Mucosa of descending colon (tissue), 3 donors: ENCODE measurements at regions not wholly inside any gene's neighbourhood (a gene's known extent, or its start where the extent isn't known, plus 50 kb on each side); places are given as distances from the start of the nearest gene placed in this dataset.

Source experiments
- ATAC-seq: fragments of 200-7000 bp; cut with Tn5 transposase; one replicate; pipeline ENCODE4 v1.9.1; 2020; ENCODE audit warnings: mild to moderate bottlenecking, moderate library complexity
- DNase-seq, 3 donors: peaks; one replicate each; pipeline ENCODE4 v3.0.0-alpha.2; 2020
- H3K36me3 ChIP-seq: fragments of 200-600 bp; one replicate; pipeline ENCODE4 v1.8.0; 2021; ENCODE audit warnings: low read depth, mild to moderate bottlenecking
- H3K4me1 ChIP-seq: fragments of 200-600 bp; one replicate; pipeline ENCODE4 v1.8.0; 2021; ENCODE audit warnings: low read depth, mild to moderate bottlenecking
- H3K4me3 ChIP-seq: fragments of 200-600 bp; one replicate; pipeline ENCODE4 v1.8.0; 2021; ENCODE audit warnings: mild to moderate bottlenecking
- H3K9me3 ChIP-seq: fragments of 200-600 bp; one replicate; pipeline ENCODE4 v1.8.0; 2021; ENCODE audit warnings: mild to moderate bottlenecking
- intact Hi-C, 2 donors: fragments of 100-400 bp; cut with DNase I in 1 of 2; cut with micrococcal nuclease in 1 of 2; formaldehyde crosslinking; loops; one replicate each; pipeline versions ENCODE4 v1.11.0 to v1.11.1; 2022; cut with DNase I, micrococcal nuclease
- TF ChIP-seq, protein P1 (sequence below): fragments of 200-600 bp; IDR thresholded peaks from one replicate; pipeline ENCODE4 v1.8.0; 2022; ENCODE audit warnings: antibody characterized with exemption, mild to moderate bottlenecking
- donor health status: DM: no; HTN: no; CAD: no; lungs with moderate emphysema.
- donor health status: DM: no; HTN: no; CAD: no.
- donor health status: DM: no; HTN: yes; CAD: no.

DNA sequence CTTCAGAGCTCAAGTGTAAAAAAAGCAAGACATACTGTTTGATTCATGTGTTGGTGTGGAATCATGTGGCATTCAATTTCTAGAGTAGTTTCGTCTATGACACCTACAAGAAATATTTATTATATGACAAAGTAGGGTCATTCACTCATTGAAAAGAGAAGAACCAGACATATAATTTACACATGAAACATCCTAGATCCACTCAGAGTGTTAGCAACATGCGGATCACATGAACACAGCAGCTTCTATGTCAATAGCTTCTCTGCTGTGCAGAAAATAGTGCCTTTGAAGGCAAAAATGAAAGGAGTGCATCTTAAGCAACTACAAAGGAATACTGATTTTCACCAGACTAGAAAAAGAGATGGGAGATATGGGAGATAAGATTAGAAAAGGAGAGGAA lies 569.8 kb downstream of the RPS29 start:
- Histone ChIP-seq H3K9me3 (no peaks in the 10 kb centered on the region), H3K4me3 (no peak overlapping the region), H3K4me1 (no peaks in the 10 kb centered on the region), H3K36me3 (no peaks in the 10 kb centered on the region)
- intact Hi-C loops: no loop called here
- ATAC-seq: no peak
- TF ChIP-seq, protein P1, sequence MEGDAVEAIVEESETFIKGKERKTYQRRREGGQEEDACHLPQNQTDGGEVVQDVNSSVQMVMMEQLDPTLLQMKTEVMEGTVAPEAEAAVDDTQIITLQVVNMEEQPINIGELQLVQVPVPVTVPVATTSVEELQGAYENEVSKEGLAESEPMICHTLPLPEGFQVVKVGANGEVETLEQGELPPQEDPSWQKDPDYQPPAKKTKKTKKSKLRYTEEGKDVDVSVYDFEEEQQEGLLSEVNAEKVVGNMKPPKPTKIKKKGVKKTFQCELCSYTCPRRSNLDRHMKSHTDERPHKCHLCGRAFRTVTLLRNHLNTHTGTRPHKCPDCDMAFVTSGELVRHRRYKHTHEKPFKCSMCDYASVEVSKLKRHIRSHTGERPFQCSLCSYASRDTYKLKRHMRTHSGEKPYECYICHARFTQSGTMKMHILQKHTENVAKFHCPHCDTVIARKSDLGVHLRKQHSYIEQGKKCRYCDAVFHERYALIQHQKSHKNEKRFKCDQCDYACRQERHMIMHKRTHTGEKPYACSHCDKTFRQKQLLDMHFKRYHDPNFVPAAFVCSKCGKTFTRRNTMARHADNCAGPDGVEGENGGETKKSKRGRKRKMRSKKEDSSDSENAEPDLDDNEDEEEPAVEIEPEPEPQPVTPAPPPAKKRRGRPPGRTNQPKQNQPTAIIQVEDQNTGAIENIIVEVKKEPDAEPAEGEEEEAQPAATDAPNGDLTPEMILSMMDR: no peak
- no peak for DNase-seq

DNA sequence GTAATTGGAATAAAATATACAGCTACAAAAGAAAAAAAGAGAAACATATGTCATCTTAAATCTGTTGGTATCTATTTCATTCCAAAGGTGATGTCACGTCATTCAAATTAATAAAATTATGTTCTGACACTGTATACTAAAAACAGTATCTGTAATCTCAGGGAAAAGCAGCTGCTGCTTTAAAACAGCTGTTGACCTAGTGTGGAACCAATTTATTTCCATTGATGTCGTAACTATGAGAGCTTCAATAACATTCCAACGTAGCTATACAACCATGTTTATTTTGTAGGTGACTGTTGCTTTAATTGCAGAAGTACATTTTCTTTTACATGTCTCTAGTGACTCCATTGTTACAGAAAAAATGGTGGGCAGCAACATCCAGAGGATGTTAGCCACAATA lies 571.7 kb downstream of the RPS29 start:
- no peak for ATAC-seq
- Histone ChIP-seq H3K4me3 (no peak overlapping the region), H3K36me3 (no peaks in the 10 kb centered on the region), H3K9me3 (no peaks in the 10 kb centered on the region), H3K4me1 (no peaks in the 10 kb centered on the region)
- TF ChIP-seq, protein P1: no peak
- intact Hi-C loops: no loop called here
- DNase-seq: no peak

DNA sequence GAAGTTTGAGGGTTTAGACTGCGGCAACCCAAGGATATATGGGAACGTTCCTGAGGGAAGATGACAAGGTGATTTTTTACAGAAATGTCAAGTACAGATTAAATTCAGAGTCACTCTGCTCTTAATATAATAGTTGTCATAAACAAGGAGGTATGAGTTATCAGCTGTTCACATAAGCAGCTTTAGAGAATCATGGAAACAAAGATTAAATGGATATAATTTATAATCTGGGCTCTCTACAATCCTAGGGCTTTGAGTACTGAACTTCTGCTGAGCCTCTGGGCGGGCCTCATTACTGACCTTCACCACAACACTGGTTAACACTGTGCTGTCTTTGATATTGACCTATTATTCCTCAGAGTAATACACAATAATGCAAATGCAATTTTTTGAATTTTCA lies 577.8 kb downstream of the RPS29 start:
- H3K36me3 ChIP-seq: no peaks in the 10 kb centered on the region
- no peak for DNase-seq
- H3K4me1 ChIP-seq: no peaks in the 10 kb centered on the region
- no peaks in the 10 kb centered on the region for H3K9me3 ChIP-seq
- intact Hi-C loops: no loop called here
- ATAC-seq: no peak
- H3K4me3 ChIP-seq: no peak overlapping the region
- TF ChIP-seq, protein P1: no peak

DNA sequence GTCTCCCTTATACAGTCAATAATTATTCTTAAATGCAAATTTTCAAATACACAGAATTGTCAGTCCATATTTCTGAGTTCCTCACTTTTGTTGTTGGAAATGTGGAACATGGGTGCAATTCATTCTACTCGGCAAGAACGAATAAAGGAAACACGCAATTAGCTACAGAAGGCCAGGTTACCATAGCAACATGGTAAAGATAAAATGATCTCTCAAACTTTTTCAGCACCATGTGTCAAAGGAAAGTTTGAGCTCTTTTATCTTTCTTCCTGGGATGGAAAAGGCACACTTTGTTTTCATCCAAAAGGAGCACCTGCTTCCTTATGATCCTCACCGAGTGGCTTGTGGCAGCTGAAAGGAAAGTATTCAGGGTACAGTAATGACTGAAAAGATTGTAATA lies 595.0 kb downstream of the RPS29 start:
- DNase-seq (no peak), ATAC-seq (no peak)
- intact Hi-C loops: no loop called here
- TF ChIP-seq, protein P1: no peak
- Histone ChIP-seq H3K4me1 (no peaks in the 10 kb centered on the region), H3K4me3 (no peak overlapping the region), H3K36me3 (no peaks in the 10 kb centered on the region), H3K9me3 (no peaks in the 10 kb centered on the region)

DNA sequence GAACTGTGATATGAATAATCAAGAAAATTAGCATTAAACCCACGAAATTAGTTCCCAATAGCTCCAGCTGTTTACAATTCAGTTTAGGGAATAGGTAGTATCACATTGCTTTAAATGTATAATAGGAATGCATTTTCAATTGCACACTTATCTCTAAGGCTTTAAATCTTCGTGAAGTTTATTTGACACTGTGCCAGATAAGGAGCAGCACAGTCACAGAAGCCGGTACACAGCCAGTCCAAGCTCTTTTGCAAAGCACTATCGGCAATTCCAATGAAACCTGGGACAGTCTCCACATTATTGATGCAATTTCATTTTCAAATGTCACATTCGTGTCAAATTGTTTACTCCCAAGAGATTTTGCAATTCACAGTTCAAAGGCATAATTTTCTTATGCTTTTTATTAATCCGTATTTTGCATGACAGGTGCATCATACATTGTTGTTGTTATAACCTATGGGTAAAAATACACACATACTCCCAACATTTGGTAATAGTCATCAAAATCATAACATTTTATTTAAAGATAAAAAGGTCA lies 602.8 kb downstream of the RPS29 start:
- no peak for DNase-seq
- TF ChIP-seq, protein P1: no peak

DNA sequence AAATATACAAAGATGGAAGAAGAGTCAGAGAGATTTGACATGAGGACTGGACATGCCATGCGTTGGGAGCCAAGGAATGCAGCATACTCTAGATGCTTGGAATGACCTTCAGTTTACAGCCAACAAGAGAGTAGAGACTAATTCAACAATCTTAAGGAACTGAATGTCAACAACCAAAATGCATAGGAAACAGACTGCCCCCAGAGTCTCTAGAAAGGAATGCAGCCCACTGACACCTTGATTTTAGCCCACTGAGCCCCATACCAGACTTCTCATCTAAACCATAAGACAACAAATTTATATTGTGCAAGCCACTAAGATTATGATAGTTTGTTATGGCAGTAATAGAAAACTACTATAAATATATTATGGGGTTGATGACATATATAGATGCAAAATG lies 611.2 kb downstream of the RPS29 start:
- ATAC-seq (no peak), DNase-seq (no peak)
- Histone ChIP-seq H3K4me1 (no peaks in the 10 kb centered on the region), H3K9me3 (no peaks in the 10 kb centered on the region), H3K4me3 (no peak overlapping the region), H3K36me3 (no peaks in the 10 kb centered on the region)
- intact Hi-C loops: no loop called here
- TF ChIP-seq, protein P1: no peak

More for the DNA sequence above, 602.8 kb downstream of the RPS29 start:
- no peak for ATAC-seq
- H3K9me3 ChIP-seq: no peaks in the 10 kb centered on the region
- H3K36me3 ChIP-seq: no peaks in the 10 kb centered on the region
- intact Hi-C loops: no loop called here
- H3K4me3 ChIP-seq: no peak overlapping the region
- no peaks in the 10 kb centered on the region for H3K4me1 ChIP-seq
